ENCODE measurements at regions not wholly inside any gene's neighbourhood (a gene's known extent, or its start where the extent isn't known, plus 50 kb on each side); places are given as distances from the start of the nearest gene placed in this dataset.

- no peak overlapping the region for H3K4me2 ChIP-seq (ENCODE audit: low read length)
- no peaks in the 10 kb centered on the region for H3K9me3 ChIP-seq (ENCODE audit: low read length)
- no peaks in the 10 kb centered on the region for H3F3A ChIP-seq (ENCODE audit: insufficient read depth, low read length)
- no peaks in the 10 kb centered on the region for H4K20me1 ChIP-seq (ENCODE audit: insufficient read depth, low read length)
- H3K27ac ChIP-seq (ENCODE audit: low read depth, low read length, poor library complexity, severe bottlenecking), result no peak overlapping the region
- H3K4me3 ChIP-seq (ENCODE audit: low read depth, low read length, poor library complexity, severe bottlenecking), result no peak overlapping the region
- H3K4me1 ChIP-seq (ENCODE audit: insufficient read depth, low read length, severe bottlenecking), result no peaks in the 10 kb centered on the region
- no peaks in the 10 kb centered on the region; the same call in 1 of the 2 replicates for H3K27me3 ChIP-seq (ENCODE audit: insufficient read depth, low read length)
- H3K9me2 ChIP-seq (ENCODE audit: low read depth, low read length), result no peaks in the 10 kb centered on the region
- H2AFZ ChIP-seq (ENCODE audit: low read length), result no peak overlapping the region
- no peaks in the 10 kb centered on the region for H3K36me3 ChIP-seq (ENCODE audit: insufficient read depth, low read length)
- no peak for TF ChIP-seq EZH2 (IDR thresholded peaks at IDR 0.05; ENCODE audit: borderline replicate concordance, low read length)
- TF ChIP-seq CTCF (IDR thresholded peaks at IDR 0.05; ENCODE audit: low read length), result no peak
- no peak overlapping the region for H3K9ac ChIP-seq (ENCODE audit: low read length)
- H3K79me2 ChIP-seq (ENCODE audit: insufficient read depth, low read length), result no peaks in the 10 kb centered on the region
Measured at GRCh38 chr20:58044931-58045555, 183.4 kb downstream of the ANKRD60 start.

- no peak overlapping the region for H3K4me2 ChIP-seq (ENCODE audit: low read length)
- TF ChIP-seq CTCF (IDR thresholded peaks at IDR 0.05; ENCODE audit: low read length) (no peak), EZH2 (IDR thresholded peaks at IDR 0.05; ENCODE audit: borderline replicate concordance, low read length) (no peak)
Measured at GRCh38 chr20:58044286-58044685, 184.2 kb downstream of the ANKRD60 start.

DNA sequence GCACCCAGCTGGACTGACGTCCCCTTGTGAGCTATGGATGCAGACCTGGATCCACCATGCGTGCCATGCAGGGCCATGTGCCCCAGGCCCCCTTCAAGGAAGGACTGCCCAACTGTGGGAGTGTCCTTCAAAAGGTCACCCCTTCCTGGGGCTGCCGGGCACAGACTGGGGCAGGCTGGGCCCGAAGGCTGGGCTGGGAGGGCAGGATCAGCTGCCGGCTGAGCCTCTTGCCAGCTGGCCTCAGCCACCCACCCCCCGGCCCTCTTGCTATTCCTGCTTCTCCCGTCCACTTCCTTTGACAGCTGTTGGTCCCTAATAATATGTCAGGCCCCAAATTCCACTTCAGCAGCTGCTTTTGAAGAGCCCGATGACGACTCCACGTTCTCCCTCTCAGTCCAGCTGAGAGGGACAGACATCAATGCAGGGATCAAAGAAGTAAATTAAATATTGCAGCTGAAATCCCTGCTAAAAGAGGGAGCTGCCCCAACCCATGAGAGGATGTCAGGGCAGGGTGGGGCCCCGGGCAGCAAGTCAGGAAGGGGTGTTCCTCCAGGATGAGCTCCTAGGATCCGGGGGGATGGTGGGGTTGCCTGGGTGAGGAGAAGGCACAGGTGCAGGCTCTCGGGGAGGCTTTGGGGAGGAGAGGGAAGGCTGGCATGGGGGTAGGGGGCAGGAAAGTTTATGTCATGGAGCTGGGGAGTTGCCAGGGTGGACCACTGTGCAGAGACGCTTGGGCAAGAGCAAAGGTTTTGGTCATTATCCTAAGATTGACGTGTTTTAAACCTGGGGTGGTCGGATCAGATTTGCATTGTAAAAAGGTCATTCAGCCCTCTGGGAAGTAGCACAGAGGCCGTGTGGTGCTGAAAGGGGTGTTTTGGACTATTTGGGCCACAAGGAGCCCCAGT lies 185.0 kb downstream of the ANKRD60 start:
- no peak for TF ChIP-seq EZH2 (IDR thresholded peaks at IDR 0.05; ENCODE audit: borderline replicate concordance, low read length)
- no peak for TF ChIP-seq CTCF (IDR thresholded peaks at IDR 0.05; ENCODE audit: low read length)
- no peaks in the 10 kb centered on the region for H4K20me1 ChIP-seq (ENCODE audit: insufficient read depth, low read length)
- no peak overlapping the region for H3K27ac ChIP-seq (ENCODE audit: low read depth, low read length, poor library complexity, severe bottlenecking)
- no peaks in the 10 kb centered on the region for H3K9me3 ChIP-seq (ENCODE audit: low read length)
- no peaks in the 10 kb centered on the region for H3F3A ChIP-seq (ENCODE audit: insufficient read depth, low read length)
- H3K9me2 ChIP-seq (ENCODE audit: low read depth, low read length), result no peaks in the 10 kb centered on the region
- no peak overlapping the region for H3K4me2 ChIP-seq (ENCODE audit: low read length)
- H3K79me2 ChIP-seq (ENCODE audit: insufficient read depth, low read length), result no peaks in the 10 kb centered on the region
- no peak overlapping the region for H3K9ac ChIP-seq (ENCODE audit: low read length)
- H3K4me1 ChIP-seq (ENCODE audit: insufficient read depth, low read length, severe bottlenecking), result no peaks in the 10 kb centered on the region
- no peaks in the 10 kb centered on the region for H3K36me3 ChIP-seq (ENCODE audit: insufficient read depth, low read length)
- H2AFZ ChIP-seq (ENCODE audit: low read length), result no peak overlapping the region
- no peaks in the 10 kb centered on the region for H3K27me3 ChIP-seq (ENCODE audit: insufficient read depth, low read length)
- no peak overlapping the region for H3K4me3 ChIP-seq (ENCODE audit: low read depth, low read length, poor library complexity, severe bottlenecking)

More at GRCh38 chr20:58044286-58044685, 184.2 kb downstream of the ANKRD60 start:
- Histone ChIP-seq H3K79me2 (ENCODE audit: insufficient read depth, low read length) (no peaks in the 10 kb centered on the region), H3K27me3 (ENCODE audit: insufficient read depth, low read length) (no peaks in the 10 kb centered on the region; the same call in 1 of the 2 replicates), H3K36me3 (ENCODE audit: insufficient read depth, low read length) (no peaks in the 10 kb centered on the region), H4K20me1 (ENCODE audit: insufficient read depth, low read length) (no peaks in the 10 kb centered on the region), H3K9me2 (ENCODE audit: low read depth, low read length) (no peaks in the 10 kb centered on the region), H3K27ac (ENCODE audit: low read depth, low read length, poor library complexity, severe bottlenecking) (no peak overlapping the region), H3K9ac (ENCODE audit: low read length) (no peak overlapping the region), H2AFZ (ENCODE audit: low read length) (no peak overlapping the region), H3K4me1 (ENCODE audit: insufficient read depth, low read length, severe bottlenecking) (no peaks in the 10 kb centered on the region), H3F3A (ENCODE audit: insufficient read depth, low read length) (no peaks in the 10 kb centered on the region), H3K9me3 (ENCODE audit: low read length) (no peaks in the 10 kb centered on the region), H3K4me3 (ENCODE audit: low read depth, low read length, poor library complexity, severe bottlenecking) (no peak overlapping the region)

All from OCI-LY1 (cell line).